ENCODE measurements at regions not wholly inside any gene's neighbourhood (a gene's known extent, or its start where the extent isn't known, plus 50 kb on each side); places are given as distances from the start of the nearest gene placed in this dataset.
"Not testable (repeated sequence)": the region's sequence is repeated elsewhere in the genome, so short reads cannot be mapped to it uniquely, and the experiment has no call there.

DNA sequence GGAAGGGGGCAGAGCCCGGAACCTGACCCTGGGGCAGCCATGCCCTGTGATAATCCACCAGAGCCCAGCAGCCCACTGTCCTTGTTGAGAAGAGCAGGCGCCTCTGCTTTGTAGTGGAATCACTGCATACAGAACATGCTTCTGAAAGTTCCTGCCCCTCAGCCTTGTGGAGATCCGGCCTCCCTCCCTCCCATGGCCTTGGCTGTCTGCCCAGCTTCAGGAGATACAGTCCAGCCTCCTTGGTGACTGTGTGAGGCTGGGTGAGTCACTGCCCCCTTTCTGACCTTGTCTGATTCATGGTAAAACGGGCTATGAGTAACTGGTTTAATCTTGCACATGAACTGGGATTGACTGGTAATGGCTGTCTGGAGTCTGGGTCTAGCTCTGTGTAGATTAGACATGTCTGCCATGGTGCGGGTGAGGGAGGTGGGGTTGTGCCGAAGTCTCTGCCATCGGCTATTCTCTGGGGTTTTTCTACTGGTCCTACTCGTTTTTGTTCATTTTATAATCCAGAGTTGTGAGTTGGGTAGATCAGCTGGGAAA lies 144.0 kb upstream of the ZNF469 start:
- not testable (repeated sequence) for H3K9me3 Mint-ChIP-seq, H3K36me3 Mint-ChIP-seq, H3K27ac Mint-ChIP-seq
- peak; percentile 18 to 61 for DNase-seq (ENCODE audit: low spot score in 2 of 2)
- peak; percentile 95 for ATAC-seq

DNA sequence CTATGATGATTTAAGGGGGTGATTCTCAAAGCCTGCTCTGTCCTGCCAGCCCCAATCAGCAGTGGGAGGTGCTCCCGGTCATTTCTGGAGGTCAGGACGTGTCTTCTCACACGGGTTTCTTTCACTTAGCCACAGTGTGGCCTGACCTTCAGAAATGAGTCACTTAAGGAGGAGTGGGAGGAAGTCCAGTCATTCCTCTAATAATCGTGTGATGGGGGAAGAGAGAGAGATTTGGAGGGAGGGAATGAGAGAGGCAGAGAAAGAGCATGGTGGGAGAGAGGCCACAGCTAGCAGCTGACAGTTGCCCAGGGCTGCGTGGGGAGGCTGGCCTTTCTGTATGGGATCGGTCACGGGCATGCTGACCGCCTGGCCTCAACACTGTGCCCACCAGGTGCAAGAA lies 142.6 kb upstream of the ZNF469 start:
- not testable (repeated sequence) for H3K9me3 Mint-ChIP-seq, H3K36me3 Mint-ChIP-seq
- peak in 1 of 2 donors; percentile 18 for DNase-seq (ENCODE audit: low spot score in 2 of 2)
- H3K27ac Mint-ChIP-seq = peak overlapping the region in 1 of 2 donors; percentile 75
- peak in 1 of 2 donors; percentile 51 for ATAC-seq

DNA sequence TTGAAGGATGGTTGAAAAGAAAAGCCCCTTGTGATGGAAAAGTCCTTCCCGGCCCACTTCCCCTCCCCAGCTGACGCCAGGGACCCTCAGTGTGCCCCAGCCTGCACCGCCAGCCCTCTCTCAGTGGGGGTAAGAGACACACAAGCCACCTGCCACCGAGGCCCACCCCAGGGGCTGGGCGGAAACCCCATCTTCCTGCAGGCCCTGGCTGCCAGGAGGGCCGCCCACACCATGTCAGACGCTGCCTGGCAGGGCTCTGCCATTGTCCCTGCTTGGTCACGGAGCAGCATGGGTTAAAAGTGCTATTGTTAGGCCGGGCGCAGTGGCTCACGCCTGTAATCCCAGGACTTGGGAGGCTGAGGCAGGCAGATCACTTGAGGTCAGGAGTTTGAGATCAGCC lies 142.0 kb upstream of the ZNF469 start:
- not testable (repeated sequence) for H3K9me3 Mint-ChIP-seq, H3K27ac Mint-ChIP-seq, ATAC-seq, H3K36me3 Mint-ChIP-seq
- peak in 1 of 2 donors; percentile 2 for DNase-seq (ENCODE audit: low spot score in 2 of 2)

DNA sequence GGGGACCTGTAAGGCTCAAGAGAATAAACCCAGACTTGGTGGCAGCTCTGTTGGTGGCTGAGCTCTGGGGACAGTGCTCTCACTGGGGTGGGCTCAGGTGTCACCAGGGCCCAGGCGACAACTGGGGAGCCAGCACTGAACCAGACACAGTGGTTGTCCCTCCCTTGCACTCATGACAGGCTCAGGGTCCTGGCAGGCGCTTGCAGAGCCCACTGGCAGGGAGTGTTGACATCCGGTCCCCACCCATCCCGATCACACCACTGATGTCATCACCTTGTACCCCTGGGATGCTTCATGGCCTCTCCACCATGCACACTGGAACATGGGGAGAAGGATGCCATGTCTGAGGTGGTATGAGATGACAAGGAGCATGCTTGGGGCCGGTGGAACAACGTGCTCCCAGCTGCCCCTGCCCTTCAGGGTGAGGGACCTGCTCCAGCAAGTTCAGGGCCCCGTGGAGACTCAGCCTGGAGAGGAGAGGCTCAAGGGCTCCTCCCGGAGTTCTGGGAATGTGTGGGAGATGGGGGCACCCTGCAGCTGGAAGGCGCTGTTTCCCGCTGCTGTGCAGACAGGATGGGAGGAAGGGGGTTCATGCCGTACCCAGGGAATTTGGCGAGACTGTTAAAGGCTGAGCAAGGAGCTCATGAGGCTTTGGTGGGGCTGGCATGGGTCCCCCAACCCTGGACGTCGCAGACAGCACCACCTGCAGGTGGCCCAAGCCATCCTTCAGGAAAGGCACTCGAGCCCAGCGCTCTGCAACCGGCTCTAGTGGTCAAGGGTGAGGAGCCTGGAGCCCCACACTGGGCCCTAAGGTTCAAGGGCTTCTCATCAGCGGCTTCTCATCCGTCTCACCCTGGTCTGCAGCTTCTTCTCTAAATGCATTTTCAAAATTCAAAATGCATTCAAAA lies 141.1 kb upstream of the ZNF469 start:
- not testable (repeated sequence) for H3K36me3 Mint-ChIP-seq, H3K27ac Mint-ChIP-seq, ATAC-seq, H3K9me3 Mint-ChIP-seq
- DNase-seq (ENCODE audit: low spot score in 2 of 2) = peak in 1 of 2 donors; percentile 37

DNA sequence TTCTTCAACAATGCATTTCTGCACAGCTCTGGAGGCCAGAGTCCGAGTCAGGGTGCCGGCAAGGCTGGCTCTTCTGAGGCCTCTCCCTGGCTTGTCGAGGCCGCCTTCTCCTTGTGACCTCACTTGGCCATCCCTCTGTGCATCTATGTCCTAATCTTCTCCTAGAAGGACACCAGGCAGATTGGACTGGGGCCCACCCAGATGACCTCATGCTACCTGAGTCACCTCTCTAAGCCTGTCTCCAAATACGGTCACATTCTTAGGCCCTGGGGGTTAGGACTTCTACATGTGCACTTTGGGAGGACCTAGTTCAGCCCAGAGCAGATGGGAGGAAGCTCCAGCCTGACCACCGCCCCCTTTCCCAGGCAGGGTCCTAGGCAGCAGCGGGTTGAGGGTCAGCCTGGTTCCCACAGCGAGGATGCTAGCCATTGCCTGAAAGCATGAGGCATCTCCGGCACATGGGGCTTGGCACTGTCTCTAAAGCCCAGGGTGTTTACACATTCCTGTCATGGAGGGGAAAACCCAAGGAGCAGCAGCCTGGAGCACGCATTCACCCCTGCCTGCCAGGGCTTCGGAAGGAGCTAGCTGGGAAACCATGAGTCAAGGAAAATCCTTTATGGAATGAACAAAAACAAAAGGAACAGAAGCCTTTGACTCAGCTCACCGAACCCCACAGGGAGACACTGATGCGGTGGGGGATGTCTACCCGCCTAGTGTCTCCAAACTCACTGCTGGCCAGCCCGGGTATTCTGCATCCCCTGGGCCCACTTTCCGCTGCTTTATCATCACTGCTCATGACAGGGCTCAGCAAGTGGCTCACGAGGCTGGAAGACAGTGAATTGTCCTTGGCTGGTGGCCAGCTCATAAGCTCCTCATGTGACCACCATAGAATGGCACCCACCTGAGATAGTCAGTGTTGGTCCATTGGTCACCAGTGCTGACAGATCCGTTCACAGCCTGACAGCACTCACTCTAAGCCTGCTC lies 140.2 kb upstream of the ZNF469 start:
- not testable (repeated sequence) for ATAC-seq, H3K36me3 Mint-ChIP-seq, H3K9me3 Mint-ChIP-seq, H3K27ac Mint-ChIP-seq
- peak in 1 of 2 donors; percentile 46 for DNase-seq (ENCODE audit: low spot score in 2 of 2)

DNA sequence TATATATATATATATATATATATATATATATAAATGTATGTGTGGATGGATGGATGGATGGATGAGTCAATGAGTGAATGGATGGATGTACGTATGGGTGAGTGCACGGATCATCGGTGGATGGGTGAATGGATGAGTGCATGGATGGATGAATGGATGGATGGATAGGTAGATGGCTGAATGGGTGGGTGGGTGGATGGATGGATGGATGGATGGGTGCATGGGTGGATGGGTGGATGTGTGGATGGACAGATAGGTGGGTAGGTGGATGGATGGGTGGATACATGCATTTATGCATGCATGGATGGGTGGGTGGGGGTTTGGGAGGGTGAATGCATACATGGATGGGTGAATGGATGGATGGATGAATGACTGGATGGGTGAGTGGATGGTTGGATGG lies 138.8 kb upstream of the ZNF469 start:
- not testable (repeated sequence) for H3K36me3 Mint-ChIP-seq; DNase-seq (ENCODE audit: low spot score in 2 of 2); H3K9me3 Mint-ChIP-seq; ATAC-seq; H3K27ac Mint-ChIP-seq

DNA sequence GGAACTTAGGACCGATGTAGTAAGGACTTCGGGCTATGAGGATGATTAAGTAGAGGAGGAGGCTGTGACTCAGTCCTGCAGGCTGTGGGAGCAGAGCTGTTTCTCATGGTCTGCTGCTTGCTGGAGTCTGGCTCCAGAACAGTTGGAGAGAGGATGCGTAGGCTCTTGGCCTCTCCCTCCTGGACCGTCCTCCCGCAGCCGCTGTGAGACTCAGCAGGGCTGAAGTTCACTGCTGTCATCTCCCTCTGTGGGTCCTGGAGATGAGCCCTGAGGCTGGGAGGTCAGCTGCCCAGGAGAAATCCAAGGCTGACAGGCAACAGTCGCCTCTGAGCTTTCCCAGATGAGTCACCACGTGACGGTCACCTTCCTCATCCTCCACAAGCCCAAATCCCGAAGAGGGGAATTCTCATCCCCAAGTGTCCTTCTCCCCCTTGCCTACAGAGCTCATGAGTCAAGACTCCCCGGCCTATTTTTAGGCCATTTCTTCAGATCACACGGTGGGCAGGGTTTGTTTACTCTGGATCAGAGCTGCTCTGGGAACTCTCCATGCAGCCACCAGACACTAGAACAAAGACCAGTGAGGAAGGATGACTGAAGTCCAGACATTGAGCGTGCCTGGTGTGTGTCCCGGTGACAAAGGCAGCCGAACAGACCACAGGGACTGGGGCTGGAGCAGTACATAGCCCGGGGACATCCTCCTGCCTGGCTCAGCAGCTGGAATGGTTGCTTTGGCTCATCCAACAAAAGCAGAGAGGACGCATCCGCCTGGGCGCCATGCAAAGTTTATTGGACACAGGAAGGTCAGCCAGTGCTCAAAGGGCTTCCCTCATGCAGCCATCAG lies 137.3 kb upstream of the ZNF469 start:
- not testable (repeated sequence) for H3K27ac Mint-ChIP-seq, H3K36me3 Mint-ChIP-seq, H3K9me3 Mint-ChIP-seq, ATAC-seq
- DNase-seq (ENCODE audit: low spot score in 2 of 2) = peak in 1 of 2 donors; percentile 37

DNA sequence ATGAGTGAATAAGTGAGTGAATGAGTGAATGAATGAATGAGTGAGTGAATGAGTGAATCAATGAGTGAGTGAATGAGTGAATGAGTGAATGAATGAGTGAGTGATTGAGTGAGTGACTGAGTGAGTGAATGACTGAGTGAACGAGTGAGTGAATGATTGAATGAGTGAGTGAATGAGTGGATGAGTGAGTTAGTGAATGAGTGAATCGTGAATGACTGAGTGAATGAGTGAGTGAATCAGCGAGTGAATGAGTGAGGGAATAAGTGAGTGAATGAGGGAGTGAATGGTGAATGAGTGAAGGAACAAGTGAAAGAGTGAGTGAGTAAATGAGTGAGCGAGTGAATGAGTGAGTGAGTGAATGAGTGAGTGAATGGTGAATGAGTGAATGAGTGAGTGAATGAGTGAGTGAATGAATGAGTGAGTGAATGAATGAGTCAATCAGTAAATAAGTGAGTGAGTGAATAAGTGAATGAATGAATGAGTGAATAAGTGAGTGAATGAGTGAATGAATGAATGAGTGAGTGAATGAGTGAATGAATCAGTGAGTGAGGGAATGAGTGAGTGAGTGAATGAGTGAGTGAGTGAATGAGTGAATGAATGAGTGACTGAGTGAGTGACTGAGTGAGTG lies 135.7 kb upstream of the ZNF469 start:
- ATAC-seq = peak in 1 of 2 donors; percentile 15
- not testable (repeated sequence) for H3K27ac Mint-ChIP-seq; DNase-seq (ENCODE audit: low spot score in 2 of 2); H3K36me3 Mint-ChIP-seq; H3K9me3 Mint-ChIP-seq

DNA sequence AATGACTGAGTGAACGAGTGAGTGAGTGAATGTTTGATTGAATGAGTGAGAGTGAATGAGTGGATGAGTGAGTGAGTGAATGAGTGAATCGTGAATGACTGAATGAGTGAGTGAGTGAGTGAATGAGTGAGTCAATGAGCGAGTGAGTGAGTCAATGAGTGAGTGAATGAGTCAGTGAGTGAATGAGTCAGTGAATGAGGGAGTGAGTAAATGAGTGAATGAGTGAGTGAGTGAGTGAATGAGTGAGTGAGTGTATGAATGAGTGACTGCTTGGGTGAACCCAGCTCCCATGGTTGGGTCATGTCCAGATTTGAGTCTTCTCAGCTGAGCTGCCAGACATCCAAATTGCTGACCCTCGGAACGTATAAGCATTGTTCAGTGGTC lies 135.2 kb upstream of the ZNF469 start:
- DNase-seq (ENCODE audit: low spot score in 2 of 2) = peak in 1 of 2 donors; percentile 50
- not testable (repeated sequence) for H3K9me3 Mint-ChIP-seq, H3K27ac Mint-ChIP-seq, H3K36me3 Mint-ChIP-seq
- peak; percentile 85 to 91 for ATAC-seq

DNA sequence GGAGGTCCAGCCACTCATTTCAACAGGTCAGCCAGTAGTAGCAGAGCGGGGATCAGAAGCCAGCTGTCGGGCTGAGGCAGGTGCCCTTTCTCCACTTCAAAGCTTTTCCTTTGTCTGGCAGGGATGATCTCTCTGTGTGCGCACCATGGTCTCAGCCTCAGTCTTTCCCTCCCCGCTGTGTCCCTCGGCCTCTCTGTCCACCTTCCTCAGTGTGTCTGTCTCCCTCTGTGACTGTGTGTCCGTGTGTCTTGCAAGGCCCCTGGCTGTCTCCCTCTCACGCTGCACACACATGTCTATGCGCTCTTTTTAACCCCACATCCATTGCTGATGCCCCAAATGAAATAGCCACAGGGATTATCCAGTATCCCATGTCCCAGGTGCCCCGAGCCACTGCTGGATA lies 134.0 kb upstream of the ZNF469 start:
- not testable (repeated sequence) for H3K9me3 Mint-ChIP-seq, ATAC-seq, H3K27ac Mint-ChIP-seq, H3K36me3 Mint-ChIP-seq
- peak in 1 of 2 donors; percentile 41 for DNase-seq (ENCODE audit: low spot score in 2 of 2)

DNA sequence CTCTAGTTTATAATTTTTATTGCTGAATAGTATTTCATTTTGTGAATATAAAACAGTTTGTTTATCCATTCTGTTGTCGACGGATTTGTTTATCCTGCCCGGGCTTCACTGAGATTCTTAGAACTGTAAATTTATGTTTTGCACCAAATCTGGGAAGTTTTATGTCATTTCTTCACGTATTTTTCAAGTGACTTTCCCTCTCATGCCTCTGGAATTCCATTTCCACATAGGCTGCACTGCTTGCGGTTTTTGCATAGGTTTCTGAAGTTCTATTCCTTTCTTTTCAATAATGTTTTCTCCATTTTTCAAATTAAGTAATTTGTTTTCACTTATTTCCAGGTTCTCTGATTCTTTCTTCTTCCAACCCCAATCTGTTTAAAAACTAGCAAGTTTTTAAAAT lies 132.4 kb upstream of the ZNF469 start:
- H3K36me3 Mint-ChIP-seq; H3K9me3 Mint-ChIP-seq; H3K27ac Mint-ChIP-seq; ATAC-seq; DNase-seq (ENCODE audit: low spot score in 2 of 2): not testable (repeated sequence)

DNA sequence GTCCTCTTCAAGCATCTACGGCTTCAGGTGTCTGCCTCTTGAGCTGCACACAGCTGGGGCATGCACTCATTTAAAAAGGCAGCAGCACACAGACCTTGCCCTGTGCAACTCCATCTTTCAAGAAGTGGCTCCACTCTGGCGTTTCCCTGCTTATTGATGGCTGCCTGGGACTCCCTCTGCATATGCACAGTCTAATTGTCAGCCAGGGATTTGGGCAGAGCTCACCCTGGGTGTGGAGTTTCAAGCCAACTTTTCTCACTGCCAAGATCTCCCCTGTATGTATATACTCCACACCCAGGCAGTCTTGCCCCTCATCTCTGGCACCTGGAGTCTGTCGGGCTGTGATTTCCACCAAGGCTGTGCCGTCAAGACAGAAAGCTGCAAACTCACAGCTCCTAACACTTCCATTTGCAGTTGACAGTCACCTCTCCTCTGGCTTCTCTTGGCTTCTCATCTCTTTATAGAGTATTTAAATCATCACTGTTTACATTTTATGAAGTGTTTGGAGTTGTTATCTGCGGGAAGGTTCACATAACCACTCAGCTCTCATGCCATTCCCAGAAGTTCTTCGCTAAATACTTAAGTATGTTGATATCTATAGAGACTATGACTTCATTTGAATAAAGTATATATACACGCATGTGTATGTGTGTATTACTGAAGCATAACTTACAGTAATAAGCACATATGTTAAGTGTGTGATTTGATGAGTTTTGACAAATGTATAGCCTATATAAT lies 130.5 kb upstream of the ZNF469 start:
- peak in 1 of 2 donors; percentile 30 for DNase-seq (ENCODE audit: low spot score in 2 of 2)
- not testable (repeated sequence) for H3K27ac Mint-ChIP-seq, H3K9me3 Mint-ChIP-seq, H3K36me3 Mint-ChIP-seq, ATAC-seq

DNA sequence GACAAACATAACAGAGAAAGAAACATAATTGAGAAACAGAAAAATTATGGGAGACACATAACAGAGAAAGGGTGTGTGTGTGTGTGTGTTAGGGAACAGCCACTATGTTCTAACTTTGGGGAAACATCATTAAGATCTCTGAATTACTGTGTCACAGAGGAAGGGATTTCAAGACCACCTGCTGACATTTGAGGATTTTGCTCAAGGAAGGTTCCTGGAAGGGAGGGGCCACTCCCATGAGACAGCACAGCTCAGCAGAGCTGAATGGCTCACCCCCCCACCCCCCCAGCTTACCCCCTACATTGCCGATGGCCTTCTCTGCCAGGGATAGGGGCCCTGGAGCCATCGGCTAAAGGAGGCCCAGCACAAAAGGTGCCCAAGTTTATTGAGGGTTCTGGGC lies 124.6 kb upstream of the ZNF469 start:
- not testable (repeated sequence) for ATAC-seq; H3K9me3 Mint-ChIP-seq; H3K27ac Mint-ChIP-seq; DNase-seq (ENCODE audit: low spot score in 2 of 2); H3K36me3 Mint-ChIP-seq

DNA sequence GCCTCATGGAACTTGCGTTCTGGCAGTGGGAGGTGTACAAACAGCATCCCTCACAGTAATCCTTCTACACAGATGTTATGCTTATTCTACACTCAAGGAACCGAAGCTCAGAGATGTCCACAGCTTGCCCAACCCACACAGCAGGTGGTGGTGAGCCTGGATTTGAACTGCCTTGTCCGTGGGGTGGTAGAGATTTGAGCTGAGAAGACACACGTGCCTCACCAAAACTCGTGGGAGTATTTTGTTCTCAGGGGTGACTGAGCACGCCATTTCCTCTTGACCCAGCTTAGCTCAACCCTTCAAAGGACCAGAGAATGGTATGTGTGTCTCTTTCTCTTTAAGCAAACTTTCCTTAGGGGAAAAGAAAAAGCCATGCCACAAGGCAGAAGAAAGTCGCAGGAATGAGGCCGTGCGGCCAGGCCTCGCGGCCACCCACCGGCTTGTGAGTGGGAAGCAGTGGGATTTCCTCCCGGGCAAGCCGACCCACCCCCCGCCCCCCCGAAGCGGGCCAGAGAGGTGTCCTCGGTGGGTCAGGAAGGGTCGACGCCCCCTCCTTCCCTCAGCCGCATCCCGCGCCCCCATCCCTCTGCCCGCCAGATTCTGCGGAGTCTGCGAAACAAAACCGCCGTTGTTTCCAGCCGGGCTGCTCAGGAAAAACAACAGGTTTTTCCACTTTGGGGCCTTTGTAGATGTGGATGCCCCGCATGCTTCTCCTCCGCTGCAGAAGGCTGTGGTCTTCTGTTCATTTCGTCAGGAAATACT lies 123.8 kb upstream of the ZNF469 start:
- H3K36me3 Mint-ChIP-seq, H3K9me3 Mint-ChIP-seq, H3K27ac Mint-ChIP-seq: not testable (repeated sequence)
- DNase-seq (ENCODE audit: low spot score in 2 of 2) = peak in 1 of 2 donors; percentile 42
- ATAC-seq = peak in 1 of 2 donors; percentile 34

DNA sequence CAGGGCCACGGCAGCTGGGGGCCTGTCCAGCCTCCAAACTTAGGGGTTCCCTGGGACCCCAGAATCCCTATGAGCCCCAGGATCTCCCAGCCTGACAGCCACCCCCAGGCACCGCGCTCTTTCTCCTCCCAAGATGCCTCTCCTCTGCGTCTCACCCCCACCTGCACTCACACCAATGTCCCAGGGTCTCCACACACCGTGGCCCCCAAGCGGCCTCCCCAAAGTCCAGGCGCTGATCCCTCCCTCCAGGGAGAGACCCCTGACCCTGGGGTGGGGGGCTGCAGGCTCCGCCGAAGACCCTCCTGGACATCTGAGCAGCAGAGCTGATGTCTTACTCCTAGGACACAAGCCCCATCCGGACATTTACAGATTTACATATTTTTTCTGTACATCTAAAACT lies 123.2 kb upstream of the ZNF469 start:
- ATAC-seq, H3K27ac Mint-ChIP-seq, H3K36me3 Mint-ChIP-seq, H3K9me3 Mint-ChIP-seq: not testable (repeated sequence)
- peak in 1 of 2 donors; percentile 45 for DNase-seq (ENCODE audit: low spot score in 2 of 2)
